Cardiac septum (tissue), 1 donor: ENCODE measurements at regions not wholly inside any gene's neighbourhood (a gene's known extent, or its start where the extent isn't known, plus 50 kb on each side); places are given as distances from the start of the nearest gene placed in this dataset.
"Not testable (repeated sequence)": the region's sequence is repeated elsewhere in the genome, so short reads cannot be mapped to it uniquely, and the experiment has no call there.

Experiments
- DNase-seq: peaks from one replicate; pipeline ENCODE4 v3.0.0-alpha.2; 2020; ENCODE audit warnings: low spot score
- intact Hi-C: fragments of 100-400 bp; cut with DNase I; formaldehyde crosslinking; loops from one replicate; pipeline ENCODE4 v1.14.0; 2022
- donor health status: DM: no; HTN: no; CAD: no.

DNA sequence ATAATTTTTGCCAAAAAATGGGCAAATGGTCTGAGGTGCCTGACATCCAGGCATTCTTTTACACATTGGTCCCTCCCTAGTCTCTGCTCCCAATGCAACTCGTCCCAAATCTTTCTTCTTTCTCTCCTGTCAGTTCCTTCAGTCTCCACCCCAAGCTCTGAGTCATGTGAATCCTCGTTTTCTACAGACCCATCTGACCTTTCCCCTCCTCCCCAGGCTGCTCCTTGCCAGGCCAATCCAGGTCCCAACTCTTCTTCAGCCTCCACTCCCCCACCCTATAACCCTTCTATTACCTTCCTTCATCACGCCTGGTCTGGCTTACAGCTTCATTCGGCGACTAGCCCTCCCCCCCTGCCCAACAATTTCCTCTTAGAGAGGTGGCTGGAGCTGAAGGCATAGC is 55.3 kb downstream of the BBS10 start:
- intact Hi-C loops, DNase-seq: not testable (repeated sequence)

DNA sequence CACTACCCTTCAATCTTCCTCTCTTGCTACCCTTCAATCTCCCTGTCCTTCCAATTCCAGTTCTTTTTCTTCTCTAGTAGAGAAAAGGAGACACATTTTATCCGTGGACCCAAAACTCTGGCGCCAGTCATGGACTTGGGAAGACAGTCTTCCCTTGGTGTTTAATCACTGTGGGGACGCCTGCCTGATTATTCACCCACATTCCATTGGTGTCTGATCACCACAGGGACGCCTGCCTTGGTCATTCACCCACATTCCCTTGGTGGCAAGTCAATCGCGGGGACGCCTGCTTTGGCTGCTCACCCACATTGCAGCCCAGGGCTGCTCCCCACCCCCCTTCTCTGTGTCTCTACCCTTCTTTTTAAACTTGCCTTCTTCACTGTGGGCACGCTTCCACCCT is 55.9 kb downstream of the BBS10 start:
- DNase-seq, intact Hi-C loops: not testable (repeated sequence)

DNA sequence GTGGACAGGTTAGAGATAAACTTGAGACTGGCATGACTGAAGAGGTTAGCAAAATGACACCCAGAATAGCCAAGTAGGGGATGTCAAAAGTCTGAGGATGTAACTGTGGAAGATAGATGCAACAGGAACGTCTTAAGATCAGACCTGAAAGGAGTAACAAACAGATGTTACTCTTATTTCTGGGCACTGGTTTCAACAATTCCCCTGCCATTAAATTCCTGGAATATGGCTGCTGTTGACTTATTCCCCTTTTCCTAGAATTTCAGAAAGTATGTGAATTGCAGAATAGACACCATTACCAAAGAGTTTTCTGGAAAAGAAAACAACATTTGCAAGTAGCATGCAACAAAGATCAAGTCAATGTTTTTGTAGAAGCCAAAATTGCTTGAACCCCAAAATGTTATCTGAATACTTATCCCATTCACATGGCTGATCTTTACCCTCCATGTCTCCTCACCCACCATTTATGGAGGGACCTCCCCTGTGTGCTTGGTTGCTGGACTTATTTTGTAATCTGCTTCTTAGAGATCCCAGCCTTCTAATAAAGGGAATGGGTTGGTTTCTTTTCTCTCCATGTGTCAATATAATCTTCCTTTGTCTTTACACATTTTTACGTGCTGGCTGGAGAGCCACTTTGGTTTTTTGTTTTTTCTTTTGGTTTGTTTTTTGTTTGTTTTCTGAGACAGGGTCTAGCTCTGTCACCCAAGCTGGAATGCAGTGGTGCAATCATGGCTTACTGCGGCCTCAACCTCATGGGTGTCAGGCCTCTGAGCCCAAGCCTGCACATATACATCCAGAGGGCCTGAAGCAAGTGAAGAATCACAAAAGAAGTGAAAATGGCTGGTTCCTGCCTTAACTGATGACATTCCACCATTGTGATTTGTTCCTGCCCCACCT is 57.0 kb downstream of the BBS10 start:
- DNase-seq, result no peak
- intact Hi-C loops, result no loop called here

DNA sequence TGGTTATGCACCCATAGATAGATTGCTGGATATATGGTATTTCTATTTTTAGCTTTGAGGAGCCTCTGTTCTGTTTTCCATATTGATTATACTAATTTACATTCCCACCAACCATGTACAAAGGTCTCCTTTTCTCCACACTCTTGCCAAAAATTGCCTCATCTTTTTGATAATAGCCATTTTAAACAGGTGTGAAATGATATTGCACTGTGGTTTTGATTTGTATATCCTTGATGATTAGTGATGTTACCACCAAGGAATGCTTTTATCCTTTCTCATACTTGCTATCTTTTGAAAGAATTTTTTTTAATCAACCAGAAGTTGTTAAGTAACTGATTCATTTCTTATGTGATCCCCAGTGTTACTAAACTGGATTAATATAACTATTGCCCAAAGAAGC is 60.0 kb downstream of the BBS10 start:
- DNase-seq, result no peak
- intact Hi-C loops, result no loop called here

DNA sequence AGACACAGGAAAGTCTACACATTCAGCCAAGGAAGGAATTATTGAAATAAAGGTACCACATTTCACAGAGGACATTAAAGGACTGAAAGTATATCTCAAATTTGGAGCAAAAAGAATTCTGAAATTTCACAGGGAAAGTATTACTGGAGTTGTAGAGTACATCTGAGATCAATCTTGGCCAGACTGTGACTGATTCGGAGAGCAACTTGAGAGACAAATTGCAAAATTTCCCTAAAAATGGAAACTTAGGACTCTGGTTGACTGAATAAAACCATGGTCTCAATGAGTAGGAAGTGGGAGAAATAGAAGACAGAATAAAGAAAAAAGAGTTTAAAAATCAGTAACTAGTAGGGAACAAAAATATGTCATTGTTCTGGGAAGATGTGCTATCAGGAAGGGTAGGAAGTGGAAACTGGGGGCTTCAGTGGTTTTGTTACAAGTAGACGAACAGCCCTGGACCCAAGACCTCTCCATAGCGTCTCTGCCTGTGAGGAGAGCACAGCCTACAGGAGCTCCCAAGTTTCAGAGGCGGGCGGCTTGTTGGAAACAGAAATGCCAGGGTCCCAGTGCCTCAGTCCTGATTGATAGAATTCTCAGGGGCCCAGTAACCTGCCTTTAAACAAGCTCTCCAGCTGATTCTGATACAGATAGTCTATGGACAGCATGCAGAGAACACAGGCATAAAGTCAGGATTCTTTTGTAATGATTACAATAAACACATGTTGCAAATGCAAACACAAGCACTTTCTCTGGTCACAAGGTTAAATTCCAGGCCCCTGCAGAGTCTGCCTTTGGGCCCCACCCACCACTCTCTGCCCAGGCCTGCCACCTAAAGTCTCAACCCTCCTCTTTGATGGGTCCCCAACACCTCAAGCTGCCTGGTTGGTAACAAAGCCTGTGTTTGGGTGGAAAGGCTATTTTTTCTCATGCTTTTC is 63.1 kb downstream of the BBS10 start:
- intact Hi-C loops, result no loop called here
- DNase-seq, result no peak

DNA sequence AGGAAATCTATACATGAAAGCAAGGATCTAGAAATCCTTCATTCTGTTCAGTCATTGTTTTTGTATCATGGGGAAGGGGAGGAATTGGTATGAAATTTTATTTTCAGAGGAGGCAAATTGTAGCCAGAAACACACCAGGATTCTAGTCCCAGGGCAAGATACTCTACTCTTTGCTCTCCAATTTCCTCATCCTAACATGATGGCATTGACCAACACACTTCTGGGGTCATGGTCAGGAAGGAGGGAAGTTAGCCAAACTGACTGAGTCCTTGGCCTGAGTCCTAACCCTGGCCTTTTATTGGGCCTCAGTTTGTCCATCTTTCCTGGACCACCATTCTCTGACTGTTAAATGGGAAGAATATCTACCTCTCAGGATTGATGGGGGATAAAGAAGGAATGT is 65.5 kb downstream of the BBS10 start:
- intact Hi-C loops, result no loop called here
- no peak for DNase-seq

DNA sequence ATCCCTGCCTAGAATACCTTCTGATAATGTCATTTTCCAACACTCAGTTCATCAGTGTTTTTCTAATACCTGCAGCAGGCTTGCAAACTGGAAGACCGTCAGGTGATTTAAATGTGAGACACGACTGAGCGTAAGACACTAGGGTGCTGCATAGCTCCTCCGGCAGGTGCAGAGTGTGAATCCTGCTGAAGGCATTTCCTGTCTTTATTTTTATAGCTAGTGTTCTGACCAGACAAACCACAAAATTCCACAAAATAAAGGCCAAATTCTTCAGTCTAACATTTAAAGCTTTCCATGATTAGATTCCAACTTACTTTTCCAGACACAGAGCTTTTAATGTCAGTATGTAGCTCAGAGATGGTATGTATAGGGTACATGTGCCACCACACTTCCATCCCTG is 70.7 kb downstream of the BBS10 start:
- intact Hi-C loops, result no loop called here
- no peak for DNase-seq

DNA sequence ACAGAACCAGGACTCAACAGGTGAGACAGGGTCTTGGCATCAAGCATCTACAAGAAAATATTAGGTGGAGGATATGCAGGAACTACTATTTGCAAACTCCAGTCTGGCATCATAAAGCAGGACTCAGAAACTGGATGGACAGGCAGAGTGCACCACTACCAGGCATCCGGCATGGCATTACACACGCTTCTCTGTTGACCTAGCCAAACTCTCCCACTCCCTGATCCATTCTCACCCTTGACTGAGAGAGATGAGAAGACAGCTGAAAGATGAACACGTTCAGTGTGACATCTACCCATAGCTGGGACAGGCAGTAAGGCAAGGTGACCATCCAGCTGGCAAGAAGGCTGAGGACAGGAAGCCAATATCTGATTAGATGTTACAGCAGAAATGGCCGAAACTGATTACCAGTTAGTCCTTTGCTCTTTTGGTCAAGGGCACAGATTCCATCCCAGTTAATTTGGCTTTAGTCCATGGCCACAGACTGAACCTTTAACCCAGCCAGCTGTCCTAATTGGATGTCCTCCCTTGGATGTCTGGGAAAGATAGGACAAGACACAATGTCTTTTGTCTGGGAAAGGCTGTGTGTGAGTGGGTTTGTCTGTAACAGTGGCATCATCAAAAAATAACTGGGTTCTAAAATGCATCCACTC is 71.6 kb downstream of the BBS10 start:
- DNase-seq, result no peak
- intact Hi-C loops, result no loop called here

DNA sequence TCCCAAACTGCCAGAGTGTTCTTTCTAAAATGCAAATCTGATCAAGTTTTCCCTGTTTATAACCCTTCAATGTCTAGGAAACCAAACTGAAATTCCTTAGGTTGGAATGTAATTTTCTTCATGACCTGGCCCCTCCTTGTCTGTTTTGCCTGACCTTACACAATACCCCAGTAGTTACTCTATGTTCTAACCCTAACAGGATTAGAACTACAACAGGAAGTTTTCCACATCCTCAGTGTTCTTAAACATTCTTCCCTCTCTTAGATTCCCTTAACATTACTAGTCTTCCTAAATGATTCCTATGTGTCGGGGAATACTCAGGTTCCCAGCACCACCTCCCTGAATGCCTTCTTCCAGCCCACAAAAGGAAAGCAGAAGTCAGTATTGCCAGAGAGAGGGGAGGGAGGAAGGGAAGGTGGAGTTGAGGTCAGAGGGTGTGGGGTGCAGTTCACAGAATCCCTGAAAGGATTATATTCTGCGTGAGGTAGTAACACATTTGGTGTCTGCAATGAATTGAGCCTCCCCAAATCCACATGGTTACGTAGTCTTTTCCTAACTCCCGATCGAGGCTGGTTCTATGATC is 72.6 kb downstream of the BBS10 start:
- DNase-seq, result no peak
- intact Hi-C loops, result no loop called here

DNA sequence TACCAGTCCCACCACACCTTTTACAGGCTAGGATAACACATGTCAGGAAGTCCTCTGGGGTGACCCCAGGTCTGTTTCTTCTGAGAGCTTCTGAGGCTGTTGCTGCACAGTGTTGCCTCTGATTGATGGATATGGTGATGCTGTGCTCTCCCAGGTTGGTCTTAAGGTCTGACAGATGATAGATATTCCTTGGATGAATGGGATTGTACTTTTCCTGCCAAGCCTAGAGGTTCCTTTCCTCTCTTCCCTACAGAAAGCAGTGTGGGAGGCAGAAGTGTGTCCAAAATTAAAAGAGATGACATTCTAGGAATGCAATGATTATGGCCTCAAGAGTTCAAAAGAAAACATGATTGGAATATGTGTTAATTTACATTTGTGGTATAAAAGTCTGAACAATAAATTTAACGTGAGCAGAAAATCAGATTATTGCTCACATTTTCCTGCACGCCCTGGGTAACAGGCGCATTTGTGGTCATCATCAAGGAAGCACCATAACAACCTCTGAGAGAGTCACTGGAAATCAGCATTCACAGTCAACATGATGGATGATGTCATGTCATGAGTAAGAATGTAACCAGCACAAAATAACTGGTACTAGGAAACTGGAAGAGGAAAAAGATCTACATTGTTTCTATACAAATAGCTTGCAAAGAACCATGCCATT is 73.7 kb downstream of the BBS10 start:
- intact Hi-C loops, result no loop called here
- DNase-seq, result no peak

DNA sequence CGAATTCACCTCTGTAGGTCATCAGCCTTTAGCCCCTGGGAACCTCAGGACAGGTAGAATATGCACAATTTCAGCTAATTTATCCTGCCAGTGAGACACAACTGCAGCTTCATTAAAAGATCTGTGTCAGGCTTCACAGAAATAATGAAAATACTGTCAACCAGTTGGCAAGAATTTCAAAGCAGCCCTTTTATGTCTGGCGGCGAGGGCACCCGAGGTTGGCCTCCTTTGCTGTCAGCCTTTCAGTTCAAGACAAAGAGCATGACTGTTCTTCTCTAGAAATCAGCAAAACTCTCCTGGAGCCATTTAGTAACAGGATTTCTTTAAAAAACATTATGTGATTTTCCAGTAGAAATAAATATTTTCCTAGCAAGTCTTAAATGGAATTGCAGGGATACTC is 75.9 kb downstream of the BBS10 start:
- DNase-seq, result no peak
- intact Hi-C loops, result no loop called here

DNA sequence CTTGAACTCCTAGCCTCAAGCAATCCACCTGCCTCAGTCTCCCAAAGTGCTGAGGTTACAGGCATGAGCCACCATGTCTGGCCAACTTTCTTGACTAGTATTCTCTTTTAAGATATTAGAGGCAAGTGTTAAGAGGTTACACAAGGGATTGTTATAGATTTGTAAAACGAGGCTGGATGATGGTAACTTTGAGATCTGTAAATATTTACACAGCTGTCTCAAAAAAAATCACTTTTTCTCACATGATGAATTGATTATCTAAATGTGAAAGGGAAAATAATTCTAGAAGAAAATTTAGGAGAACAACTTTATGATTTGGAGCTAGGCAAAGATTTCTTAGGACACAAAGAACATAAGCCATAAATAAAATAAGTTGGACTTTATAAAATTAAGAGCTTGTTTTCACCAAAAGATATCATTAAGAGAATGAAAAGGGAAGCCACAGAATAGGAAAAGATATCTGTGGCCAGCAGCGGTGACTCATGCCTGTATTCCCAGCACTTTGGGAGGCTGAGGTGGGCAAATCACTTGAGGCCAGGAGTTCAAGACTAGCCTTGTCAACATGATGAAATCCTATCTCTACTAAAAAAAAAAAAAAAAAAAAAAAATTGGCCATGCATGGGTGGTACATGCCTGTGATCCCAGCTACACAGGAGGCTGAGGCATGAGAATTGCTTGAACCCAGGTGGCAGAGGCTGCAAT is 77.4 kb downstream of the BBS10 start:
- DNase-seq, result no peak
- intact Hi-C loops, result no loop called here

DNA sequence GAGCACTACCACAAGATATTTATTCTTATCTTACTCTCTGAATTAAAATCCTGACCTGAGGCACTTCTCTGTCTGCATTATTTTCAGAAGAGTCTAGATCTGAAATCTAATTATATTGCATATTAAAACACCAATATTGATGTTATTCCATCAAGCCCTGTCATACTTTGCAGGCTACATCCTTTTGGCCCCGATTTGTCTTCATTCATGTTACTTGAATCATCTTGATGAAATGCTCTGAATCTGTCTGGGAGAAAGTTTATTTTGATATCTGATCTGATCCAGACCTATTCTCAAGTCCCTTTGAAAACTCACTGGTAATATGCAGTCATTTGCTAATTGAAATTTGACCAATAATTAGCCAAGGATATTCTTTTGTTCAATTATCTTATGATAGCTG is 79.9 kb downstream of the BBS10 start:
- intact Hi-C loops, result loop anchor here (5.0 kb wide), 1 partner anchor 74 kb away; no protein-coding TSS in a partner anchor
- no peak for DNase-seq

DNA sequence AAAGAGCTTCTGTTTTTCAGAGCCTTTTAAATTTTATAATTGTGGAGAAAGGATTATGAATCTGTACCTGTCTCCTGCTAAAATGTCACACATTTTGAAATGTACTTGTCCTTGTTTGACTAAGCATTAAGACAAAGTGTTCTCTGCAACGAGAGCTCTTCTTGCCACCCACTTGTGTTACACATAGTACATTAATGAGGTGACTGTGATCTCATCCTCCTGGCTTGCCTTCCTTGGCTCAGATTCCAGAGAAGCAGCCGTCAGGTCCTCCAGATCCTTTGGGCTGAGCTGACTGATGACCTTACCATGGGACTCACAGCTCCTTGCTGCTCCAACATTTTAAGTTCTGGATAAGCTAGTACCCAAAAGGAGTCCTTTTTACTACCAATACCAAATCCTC is 81.4 kb downstream of the BBS10 start:
- intact Hi-C loops, result loop anchor here (5.0 kb wide), 1 partner anchor 76 kb away; no protein-coding TSS in a partner anchor

DNA sequence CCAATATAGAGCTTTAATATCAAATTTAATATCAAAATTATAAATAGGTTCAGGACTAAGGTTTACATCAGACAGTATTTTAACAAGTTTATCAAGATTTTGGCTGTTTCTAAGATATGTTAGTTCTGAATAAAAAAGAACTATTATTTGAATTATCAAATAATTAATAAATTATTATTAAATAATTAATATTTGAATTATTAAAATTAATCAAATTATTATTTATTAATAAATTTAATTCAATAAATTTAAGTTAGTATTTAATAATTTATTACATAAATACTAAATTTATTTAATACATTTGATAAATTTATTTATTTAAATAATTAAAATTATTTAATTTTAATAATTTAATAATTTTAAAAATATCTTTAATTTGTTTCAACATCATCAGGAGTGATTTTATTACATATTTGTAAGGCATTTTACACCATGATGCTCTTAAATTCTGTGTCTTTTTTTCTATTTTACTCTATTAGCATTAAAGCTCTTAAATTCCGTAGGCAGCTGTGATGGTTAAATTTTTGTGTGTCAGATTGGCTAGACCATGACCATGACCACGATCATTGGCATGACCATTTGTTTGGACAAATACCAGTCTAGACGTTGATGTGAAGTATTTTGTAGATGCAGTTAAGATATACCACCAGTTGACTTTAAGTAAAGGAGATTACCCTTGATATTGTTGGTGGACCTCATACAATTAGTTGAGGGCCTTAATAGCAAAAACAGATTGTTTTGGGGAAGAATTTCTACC is 82.6 kb downstream of the BBS10 start:
- DNase-seq, result no peak
- intact Hi-C loops, result loop anchor here (5.0 kb wide), 1 partner anchor 77 kb away; no protein-coding TSS in a partner anchor

More for the DNA sequence above, 81.4 kb downstream of the BBS10 start:
- DNase-seq, result no peak

DNA sequence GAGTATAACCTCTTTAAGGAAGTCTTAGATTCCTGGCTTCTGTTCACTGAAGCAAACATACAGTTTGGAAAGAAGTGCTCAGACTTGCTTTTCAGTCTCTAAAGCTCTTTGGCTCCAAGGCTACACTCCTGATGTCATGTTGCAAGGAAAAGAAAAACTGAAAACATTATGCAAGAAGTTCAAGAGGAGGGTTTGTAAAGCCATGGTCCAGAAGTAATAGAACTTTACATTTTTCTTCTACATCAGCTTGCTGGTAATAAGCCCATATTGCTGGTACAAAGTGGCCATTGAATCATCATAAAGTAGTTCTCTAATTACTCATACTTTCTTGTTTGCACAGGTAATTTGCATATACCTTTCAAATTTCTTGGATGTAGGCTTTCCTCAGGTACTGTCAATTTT is 83.6 kb downstream of the BBS10 start:
- DNase-seq, result no peak
- intact Hi-C loops, result loop anchor here (5.0 kb wide), 1 partner anchor 78 kb away; no protein-coding TSS in a partner anchor

DNA sequence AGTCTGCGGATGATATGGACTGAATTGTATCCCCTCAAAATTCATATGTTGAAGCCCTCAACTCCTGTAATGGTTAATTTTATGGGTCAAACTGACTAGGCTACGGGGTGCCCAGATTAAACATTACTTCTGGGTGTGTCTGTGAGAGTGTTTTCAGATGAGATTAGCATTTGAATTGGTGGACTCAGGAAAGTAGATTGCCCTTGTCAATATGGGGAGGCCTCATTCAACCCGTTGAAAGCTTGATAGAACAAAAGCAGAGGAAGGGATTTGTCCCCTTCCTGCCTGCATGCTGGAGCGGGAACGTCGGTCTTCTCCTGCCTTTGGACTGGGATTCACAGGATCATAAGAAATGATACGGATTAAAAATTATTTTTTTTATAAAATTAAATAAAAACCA is 84.5 kb downstream of the BBS10 start:
- intact Hi-C loops, result no loop called here
- DNase-seq, result no peak

DNA sequence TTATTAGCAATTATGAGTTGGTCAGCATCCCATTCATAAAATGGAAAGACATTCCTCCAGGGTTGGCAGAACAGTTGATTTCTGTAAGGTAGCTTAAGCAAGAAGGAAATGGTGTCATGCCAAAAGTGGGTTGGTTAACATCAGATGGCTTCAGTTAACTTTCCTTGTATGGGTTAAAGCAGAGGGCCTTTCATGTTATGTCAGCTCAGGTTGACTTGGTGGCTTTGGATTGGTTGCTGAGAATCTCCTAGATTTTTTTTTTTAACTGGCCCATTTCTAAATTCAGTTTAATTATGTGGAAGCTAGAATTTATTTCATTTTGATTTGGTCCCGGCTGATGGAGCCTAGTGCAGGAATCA is 87.8 kb downstream of the BBS10 start:
- intact Hi-C loops, result no loop called here

More for the DNA sequence above, 87.8 kb downstream of the BBS10 start:
- no peak for DNase-seq
